GM13977 (cell line): ENCODE measurements at regions not wholly inside any gene's neighbourhood (a gene's known extent, or its start where the extent isn't known, plus 50 kb on each side); places are given as distances from the start of the nearest gene placed in this dataset.

Experiments used
- DNase-seq: peaks from one replicate; pipeline ENCODE4 v3.0.0; 2012; ENCODE audit warnings: low spot score
- in situ Hi-C: fragments of 300-500 bp; cut with MboI; formaldehyde crosslinking; loops from one replicate; pipeline ENCODE4 v1.12.0; 2022; ENCODE audit warnings: low sequenced_read_pairs, low pct_unique_long_range_greater_than_20kb, mixed read lengths, inconsistent platforms; ENCODE audit not compliant: unreplicated experiment
- TF ChIP-seq, protein P1 (sequence below): IDR thresholded peaks from 2 replicates; pipeline ENCODE4 v1.5.1; 2012; ENCODE audit warnings: mild to moderate bottlenecking, control low read depth; ENCODE audit not compliant: insufficient read depth; ENCODE audit errors: extremely low read depth, missing control alignments

DNA sequence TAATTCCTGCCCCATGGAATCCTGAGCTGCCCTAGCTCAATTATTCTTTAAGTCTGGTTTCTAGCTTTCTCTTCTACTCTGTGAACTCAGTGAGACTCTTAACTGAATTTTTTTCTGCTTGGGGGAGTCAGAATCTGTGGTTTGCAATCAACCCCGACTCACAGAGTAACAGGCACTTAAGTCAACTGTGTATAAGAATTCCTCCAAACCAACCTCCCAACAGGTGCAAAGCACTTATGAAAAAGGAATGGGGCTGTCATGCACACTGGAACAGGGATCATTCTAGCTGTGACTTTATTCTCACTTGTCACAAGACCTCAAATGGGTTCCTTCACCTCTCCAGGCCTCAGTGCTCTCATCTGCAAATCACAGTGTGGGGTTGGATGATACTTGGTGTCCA is 60.3 kb upstream of the SYT6 start:
- TF ChIP-seq, protein P1, sequence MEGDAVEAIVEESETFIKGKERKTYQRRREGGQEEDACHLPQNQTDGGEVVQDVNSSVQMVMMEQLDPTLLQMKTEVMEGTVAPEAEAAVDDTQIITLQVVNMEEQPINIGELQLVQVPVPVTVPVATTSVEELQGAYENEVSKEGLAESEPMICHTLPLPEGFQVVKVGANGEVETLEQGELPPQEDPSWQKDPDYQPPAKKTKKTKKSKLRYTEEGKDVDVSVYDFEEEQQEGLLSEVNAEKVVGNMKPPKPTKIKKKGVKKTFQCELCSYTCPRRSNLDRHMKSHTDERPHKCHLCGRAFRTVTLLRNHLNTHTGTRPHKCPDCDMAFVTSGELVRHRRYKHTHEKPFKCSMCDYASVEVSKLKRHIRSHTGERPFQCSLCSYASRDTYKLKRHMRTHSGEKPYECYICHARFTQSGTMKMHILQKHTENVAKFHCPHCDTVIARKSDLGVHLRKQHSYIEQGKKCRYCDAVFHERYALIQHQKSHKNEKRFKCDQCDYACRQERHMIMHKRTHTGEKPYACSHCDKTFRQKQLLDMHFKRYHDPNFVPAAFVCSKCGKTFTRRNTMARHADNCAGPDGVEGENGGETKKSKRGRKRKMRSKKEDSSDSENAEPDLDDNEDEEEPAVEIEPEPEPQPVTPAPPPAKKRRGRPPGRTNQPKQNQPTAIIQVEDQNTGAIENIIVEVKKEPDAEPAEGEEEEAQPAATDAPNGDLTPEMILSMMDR = no peak
- no peak for DNase-seq
- in situ Hi-C loops = no loop called here

DNA sequence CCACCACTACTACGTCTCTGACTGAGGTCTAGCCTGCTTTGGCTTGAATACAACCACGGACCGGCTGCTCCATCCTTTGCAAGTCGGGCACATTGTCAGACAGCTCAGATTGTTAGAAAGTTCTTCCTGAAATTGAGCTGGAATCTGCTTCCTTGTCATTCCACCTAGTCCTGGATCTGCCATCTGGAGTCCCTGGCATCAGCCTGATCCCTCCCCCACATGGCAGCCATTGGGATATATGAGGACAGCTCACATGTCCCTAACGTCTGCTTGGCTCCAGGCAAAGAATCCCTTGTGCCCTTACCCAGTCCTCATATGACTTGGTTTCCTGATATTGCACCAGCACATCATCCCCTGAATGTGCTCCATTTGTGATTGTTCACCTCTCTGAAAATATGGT is 56.3 kb upstream of the SYT6 start:
- in situ Hi-C loops = no loop called here
- no peak for DNase-seq
- TF ChIP-seq, protein P1 = no peak

DNA sequence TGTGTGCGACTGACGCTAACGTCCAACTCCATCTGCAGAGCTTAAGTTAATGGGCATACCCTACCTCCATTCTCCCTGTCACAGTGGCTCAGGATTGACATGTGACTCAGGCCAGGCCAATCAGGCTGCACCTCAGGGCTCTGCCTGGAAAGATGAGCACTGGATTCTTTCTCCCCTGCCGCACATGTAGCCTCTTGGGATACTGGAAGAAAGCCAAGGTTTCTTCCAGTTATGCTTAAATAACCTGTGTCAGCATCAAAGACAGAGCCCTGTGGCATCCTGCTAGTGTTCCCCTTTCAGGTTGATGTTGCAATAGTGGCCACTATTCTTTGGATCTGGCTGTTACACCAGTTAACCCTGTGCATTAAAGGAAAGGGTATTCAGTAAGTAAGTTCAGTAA is 55.0 kb upstream of the SYT6 start:
- TF ChIP-seq, protein P1 = no peak
- no peak for DNase-seq
- in situ Hi-C loops = no loop called here

DNA sequence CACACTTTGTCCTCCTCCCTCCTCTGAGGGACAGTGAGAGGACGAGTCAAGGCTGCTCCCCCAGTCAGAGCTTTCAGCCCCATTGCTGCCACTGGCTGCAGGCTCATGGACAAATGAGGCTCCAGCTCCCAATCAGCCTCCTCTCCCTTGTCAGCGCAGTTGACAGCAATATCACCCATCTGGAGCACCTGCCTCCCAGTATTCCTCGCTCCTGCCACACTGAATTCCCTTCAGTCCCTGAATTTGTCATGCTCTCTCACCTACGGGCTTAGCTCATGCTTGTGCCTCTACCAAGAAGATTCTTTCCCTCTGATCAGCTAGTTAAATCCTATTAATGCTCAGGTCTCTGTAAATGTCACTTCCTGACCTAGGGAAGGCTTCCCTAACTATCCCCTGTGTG is 54.4 kb upstream of the SYT6 start:
- TF ChIP-seq, protein P1 = no peak
- in situ Hi-C loops = no loop called here

DNA sequence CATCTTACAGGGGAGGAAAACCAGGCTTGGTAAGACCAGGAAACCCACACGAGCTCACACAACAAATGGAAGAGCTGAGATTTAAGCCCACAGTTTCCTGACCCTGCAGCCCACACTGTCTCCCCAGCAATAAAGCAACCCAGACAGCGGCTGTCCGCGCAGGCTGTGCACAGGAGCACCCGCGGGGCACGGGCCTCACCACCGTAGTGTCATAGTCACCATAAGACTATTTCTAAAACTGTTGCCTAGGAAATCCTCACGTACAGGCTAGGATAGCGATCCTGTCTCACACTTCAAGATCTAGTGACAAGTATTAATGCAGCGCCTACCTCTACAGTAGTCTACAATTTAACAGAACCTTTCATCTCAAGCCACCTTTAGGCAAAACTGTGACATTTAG is 54.0 kb upstream of the SYT6 start:
- DNase-seq = no peak
- TF ChIP-seq, protein P1 = no peak
- in situ Hi-C loops = no loop called here

More for the DNA sequence above, 54.4 kb upstream of the SYT6 start:
- DNase-seq = no peak

DNA sequence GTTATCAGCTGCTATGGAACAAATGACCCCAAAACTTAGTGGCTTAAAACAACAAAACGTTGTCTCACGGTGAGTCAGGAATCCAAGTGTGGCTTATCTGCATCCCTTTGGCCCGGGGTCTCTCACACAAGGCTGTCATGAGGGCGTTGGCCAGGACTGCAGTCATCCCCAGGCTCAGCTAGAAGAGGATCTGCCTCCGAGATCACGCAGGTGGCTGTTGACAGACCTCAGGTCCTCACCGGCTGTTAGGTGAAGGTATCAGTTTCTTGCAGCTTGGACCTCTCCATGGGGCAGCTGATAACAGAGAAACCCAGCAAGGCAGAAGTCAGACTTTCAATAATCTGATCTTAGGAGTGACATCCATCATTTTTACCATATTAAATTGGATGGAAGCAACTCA is 52.7 kb upstream of the SYT6 start:
- no peak for DNase-seq
- in situ Hi-C loops = no loop called here
- TF ChIP-seq, protein P1 = no peak

DNA sequence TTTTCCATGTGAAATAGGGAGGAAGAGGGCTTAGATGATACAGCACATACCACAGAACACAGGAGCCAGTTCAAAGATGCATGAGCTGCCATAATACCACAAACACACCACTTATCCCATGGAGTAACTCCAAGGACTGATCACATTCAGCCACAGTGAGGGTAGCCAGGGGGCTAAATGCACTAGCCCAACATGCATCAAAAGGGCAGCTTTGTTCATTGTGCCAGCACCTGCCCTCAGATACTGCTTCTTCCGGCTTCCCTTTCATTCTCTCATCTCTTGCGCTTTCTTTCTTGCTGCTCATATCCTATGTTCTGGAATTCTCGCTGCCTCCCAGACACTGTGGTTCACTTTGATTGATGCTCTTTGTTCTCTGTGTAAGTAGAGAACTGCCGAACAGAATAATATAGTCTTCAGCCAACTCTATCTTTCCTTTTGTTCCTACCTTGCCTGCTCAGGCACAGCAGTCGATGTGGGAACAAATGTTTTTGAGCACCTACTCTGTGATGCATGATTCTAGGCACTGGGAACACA is 50.0 kb upstream of the SYT6 start:
- in situ Hi-C loops = no loop called here
- no peak for DNase-seq
- TF ChIP-seq, protein P1 = no peak
